Stimulated activated memory B cell treated with anti-CD40 and anti-IgM and Interleukin-4, amounts not matched to agents 10 μg/mL and 1 μg/mL and 100 μg/mL, for 72 hours (primary cell): ENCODE measurements at regions not wholly inside any gene's neighbourhood (a gene's known extent, or its start where the extent isn't known, plus 50 kb on each side); places are given as distances from the start of the nearest gene placed in this dataset.

Experiments used
- ATAC-seq: fragments of 150-1000 bp; cut with Tn5 transposase; 2 replicates; pipeline ENCODE4 v1.10.0; 2021
- H3K27ac Mint-ChIP-seq: one replicate; pipeline ENCODE4 v1.8.0; 2022; ENCODE audit warnings: mild to moderate bottlenecking, mixed read lengths
- H3K27me3 Mint-ChIP-seq: one replicate; pipeline ENCODE4 v1.8.0; 2022; ENCODE audit warnings: mixed read lengths
- H3K36me3 Mint-ChIP-seq: one replicate; pipeline ENCODE4 v1.8.0; 2022; ENCODE audit warnings: mixed read lengths
- H3K4me1 Mint-ChIP-seq: one replicate; pipeline ENCODE4 v1.8.0; 2022; ENCODE audit warnings: mixed read lengths
- H3K4me3 Mint-ChIP-seq: one replicate; pipeline ENCODE4 v1.8.0; 2022; ENCODE audit warnings: mild to moderate bottlenecking, moderate library complexity, mixed read lengths
- H3K9me3 Mint-ChIP-seq: one replicate; pipeline ENCODE4 v1.8.0; 2022; ENCODE audit warnings: mixed read lengths

DNA sequence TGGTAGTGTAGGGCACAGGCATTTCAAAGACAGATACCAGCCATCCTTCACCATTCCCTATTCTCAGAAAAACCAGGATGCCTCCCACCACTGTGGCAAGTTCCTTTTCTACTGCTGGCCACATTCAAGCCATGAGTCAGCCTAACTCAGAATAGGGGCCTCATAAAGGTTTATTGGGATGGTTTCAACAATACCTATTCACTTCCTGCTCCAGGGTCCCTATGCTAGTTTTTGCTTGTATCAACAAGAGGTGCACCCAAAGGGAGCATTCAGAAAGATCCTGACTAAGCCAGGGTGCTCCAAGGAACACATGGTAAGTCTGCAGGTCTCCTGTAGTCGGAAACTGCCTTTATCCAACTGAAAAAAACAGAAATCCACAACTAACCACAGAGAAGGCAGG is 76.9 kb upstream of the EGR2 start:
- Mint-ChIP-seq H3K27ac (no peak overlapping the region), H3K27me3 (no peaks in the 10 kb centered on the region), H3K36me3 (no peaks in the 10 kb centered on the region), H3K4me3 (no peak overlapping the region), H3K9me3 (no peaks in the 10 kb centered on the region), H3K4me1 (no peaks in the 10 kb centered on the region)
- no peak for ATAC-seq

GRCh38 chr10:62890395-62890794 is 74.2 kb upstream of the EGR2 start:
- H3K36me3 Mint-ChIP-seq = no peaks in the 10 kb centered on the region
- H3K4me1 Mint-ChIP-seq = peaks cover 7% of the 10 kb centered on the region
- H3K4me3 Mint-ChIP-seq = no peak overlapping the region
- H3K27me3 Mint-ChIP-seq = peaks cover 13% of the 10 kb centered on the region
- no peak for ATAC-seq
- no peaks in the 10 kb centered on the region for H3K9me3 Mint-ChIP-seq
- H3K27ac Mint-ChIP-seq = no peak overlapping the region

DNA sequence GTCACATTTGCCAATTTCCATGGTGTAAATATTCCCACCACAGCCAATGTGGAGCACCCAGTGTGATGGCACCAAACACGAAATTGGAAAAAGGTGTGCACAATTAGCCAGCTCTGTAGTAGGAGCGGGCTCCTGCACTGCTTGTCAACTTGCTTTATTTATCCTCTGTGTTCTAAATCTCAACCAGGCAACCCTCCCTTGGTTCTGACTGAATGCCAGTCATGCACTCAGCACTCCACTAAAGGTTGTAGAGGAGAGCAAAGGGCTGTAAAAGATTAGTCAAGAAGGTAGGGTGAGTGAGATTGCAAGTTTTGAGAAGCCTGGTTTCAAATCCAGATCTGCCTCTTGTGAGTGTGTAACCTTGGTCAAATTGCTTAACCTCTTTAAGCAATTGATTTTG is 71.5 kb upstream of the EGR2 start:
- H3K4me1 Mint-ChIP-seq = peaks cover 7% of the 10 kb centered on the region
- H3K4me3 Mint-ChIP-seq = no peak overlapping the region
- no peaks in the 10 kb centered on the region for H3K36me3 Mint-ChIP-seq
- no peak for ATAC-seq
- H3K27ac Mint-ChIP-seq = no peak overlapping the region
- H3K9me3 Mint-ChIP-seq = no peaks in the 10 kb centered on the region
- peaks cover 13% of the 10 kb centered on the region for H3K27me3 Mint-ChIP-seq

GRCh38 chr10:62885684-62886461 is 69.7 kb upstream of the EGR2 start:
- no peak overlapping the region for H3K4me3 Mint-ChIP-seq
- H3K27ac Mint-ChIP-seq = no peak overlapping the region
- H3K36me3 Mint-ChIP-seq = no peaks in the 10 kb centered on the region
- peaks cover 13% of the 10 kb centered on the region for H3K27me3 Mint-ChIP-seq
- H3K4me1 Mint-ChIP-seq = peaks cover 7% of the 10 kb centered on the region
- ATAC-seq = peak; percentile 20
- no peaks in the 10 kb centered on the region for H3K9me3 Mint-ChIP-seq

DNA sequence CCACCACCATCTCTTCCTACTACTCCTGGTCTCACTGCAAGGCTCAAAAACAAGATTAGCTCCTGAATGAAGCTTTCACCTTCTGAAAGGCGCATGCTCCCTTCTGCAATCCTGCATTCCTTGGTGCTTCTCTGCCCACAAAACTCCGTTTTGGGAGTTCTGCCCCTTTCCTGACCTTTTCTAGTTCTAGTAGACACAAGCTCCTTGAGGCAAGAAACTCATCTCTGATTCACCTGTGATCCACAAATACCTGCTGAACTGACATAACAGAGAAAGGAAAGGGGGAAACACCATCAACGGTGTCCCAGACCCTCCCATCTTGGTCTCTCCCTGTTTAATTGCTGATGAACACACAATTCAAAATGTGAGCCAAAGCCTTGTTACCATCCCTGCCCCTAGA is 64.0 kb upstream of the EGR2 start:
- Mint-ChIP-seq H3K4me3 (no peak overlapping the region), H3K27ac (no peak overlapping the region), H3K4me1 (no peaks in the 10 kb centered on the region), H3K27me3 (peaks cover 30% of the 10 kb centered on the region), H3K9me3 (no peaks in the 10 kb centered on the region), H3K36me3 (no peaks in the 10 kb centered on the region)
- no peak for ATAC-seq

- peaks cover 34% of the 10 kb centered on the region for H3K27me3 Mint-ChIP-seq
- H3K4me3 Mint-ChIP-seq = no peak overlapping the region
- peaks cover 12% of the 10 kb centered on the region for H3K36me3 Mint-ChIP-seq
- no peak overlapping the region for H3K27ac Mint-ChIP-seq
- H3K9me3 Mint-ChIP-seq = peaks cover 6% of the 10 kb centered on the region
- peaks cover 13% of the 10 kb centered on the region for H3K4me1 Mint-ChIP-seq
- ATAC-seq = no peak
Measured at GRCh38 chr10:62873866-62874265, 57.7 kb upstream of the EGR2 start.

- peak; percentile 94 for ATAC-seq
- peaks cover 13% of the 10 kb centered on the region for H3K4me1 Mint-ChIP-seq
- H3K9me3 Mint-ChIP-seq = peaks cover 6% of the 10 kb centered on the region
- peak overlapping the region; percentile 68 for H3K27ac Mint-ChIP-seq
- H3K4me3 Mint-ChIP-seq = peak overlapping the region; percentile 3
- H3K27me3 Mint-ChIP-seq = peaks cover 18% of the 10 kb centered on the region
- H3K36me3 Mint-ChIP-seq = peaks cover 12% of the 10 kb centered on the region
Measured at GRCh38 chr10:62870866-62871265, 54.7 kb upstream of the EGR2 start.

DNA sequence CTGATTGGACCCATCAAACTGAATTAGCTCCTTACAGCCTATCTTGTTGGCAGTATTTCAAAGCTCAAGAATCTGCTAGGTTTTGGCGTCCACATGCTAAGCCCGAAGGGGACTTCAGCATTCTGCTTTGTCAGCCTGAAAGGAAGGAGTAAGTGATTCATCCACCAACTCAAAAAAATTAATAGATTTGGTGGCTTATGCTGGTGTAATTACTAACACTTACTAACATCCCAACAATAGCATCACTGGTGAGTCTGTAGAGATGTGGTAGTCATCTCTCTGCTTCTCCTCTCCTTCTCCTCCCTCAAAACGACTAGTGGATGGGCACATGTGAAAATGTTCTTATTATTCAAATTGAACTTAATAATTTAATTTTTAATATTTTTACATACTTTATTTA is 53.8 kb upstream of the EGR2 start:
- no peak for ATAC-seq
- H3K4me3 Mint-ChIP-seq = no peak overlapping the region
- peaks cover 13% of the 10 kb centered on the region for H3K4me1 Mint-ChIP-seq
- peaks cover 12% of the 10 kb centered on the region for H3K36me3 Mint-ChIP-seq
- H3K27ac Mint-ChIP-seq = no peak overlapping the region
- H3K9me3 Mint-ChIP-seq = peaks cover 6% of the 10 kb centered on the region
- H3K27me3 Mint-ChIP-seq = peaks cover 18% of the 10 kb centered on the region

DNA sequence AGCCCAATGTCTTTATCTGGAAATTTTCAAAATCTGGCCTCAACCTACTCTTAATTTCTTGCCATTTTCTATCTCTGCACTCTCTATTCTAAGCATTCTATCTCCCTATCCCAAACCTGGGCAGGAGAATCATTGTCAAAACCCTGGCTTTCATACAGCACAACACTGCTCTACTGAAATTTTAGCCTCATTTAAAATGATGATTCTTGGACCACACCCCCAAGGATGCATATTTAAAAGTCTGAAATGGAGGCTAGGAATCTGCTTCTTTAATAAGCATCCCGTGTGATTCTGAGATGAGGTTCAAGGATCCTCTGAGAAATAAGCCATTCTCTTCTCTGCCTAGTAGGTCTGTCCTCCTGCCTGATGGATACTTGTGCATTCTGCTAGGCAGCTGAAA is 50.8 kb upstream of the EGR2 start:
- ATAC-seq = no peak
- H3K4me3 Mint-ChIP-seq = no peak overlapping the region
- peaks cover 8% of the 10 kb centered on the region for H3K9me3 Mint-ChIP-seq
- H3K27ac Mint-ChIP-seq = no peak overlapping the region
- H3K27me3 Mint-ChIP-seq = peaks cover 9% of the 10 kb centered on the region
- peaks cover 17% of the 10 kb centered on the region for H3K4me1 Mint-ChIP-seq
- H3K36me3 Mint-ChIP-seq = peaks cover 6% of the 10 kb centered on the region

DNA sequence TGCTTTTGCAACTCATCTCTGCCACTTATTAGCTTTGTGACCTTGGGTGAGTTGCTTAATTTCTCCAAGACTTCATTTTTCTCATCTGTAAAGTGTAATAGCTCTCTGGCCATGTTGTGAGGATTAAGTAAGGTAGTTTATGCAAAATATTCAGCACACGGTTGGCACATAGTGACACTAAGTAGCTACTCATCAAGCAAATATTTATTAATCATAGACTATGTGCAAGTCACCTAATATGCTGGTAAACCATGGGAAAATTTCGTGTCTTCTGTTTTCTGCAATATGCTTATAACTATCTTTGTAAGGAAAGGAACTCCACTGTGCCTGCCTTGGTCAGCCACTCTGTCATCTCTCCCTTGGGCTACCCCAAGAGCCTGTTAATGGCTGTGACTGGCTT is 50.3 kb upstream of the EGR2 start:
- Mint-ChIP-seq H3K4me3 (no peak overlapping the region), H3K9me3 (peaks cover 6% of the 10 kb centered on the region), H3K27me3 (peaks cover 5% of the 10 kb centered on the region), H3K27ac (no peak overlapping the region), H3K4me1 (peaks cover 16% of the 10 kb centered on the region), H3K36me3 (peaks cover 3% of the 10 kb centered on the region)
- no peak for ATAC-seq
